ENCODE measurements at regions not wholly inside any gene's neighbourhood (a gene's known extent, or its start where the extent isn't known, plus 50 kb on each side); places are given as distances from the start of the nearest gene placed in this dataset.

GRCh38 chr4:19993242-19993641 lies 258.5 kb upstream of the SLIT2 start:
- TF ChIP-seq, protein P1, sequence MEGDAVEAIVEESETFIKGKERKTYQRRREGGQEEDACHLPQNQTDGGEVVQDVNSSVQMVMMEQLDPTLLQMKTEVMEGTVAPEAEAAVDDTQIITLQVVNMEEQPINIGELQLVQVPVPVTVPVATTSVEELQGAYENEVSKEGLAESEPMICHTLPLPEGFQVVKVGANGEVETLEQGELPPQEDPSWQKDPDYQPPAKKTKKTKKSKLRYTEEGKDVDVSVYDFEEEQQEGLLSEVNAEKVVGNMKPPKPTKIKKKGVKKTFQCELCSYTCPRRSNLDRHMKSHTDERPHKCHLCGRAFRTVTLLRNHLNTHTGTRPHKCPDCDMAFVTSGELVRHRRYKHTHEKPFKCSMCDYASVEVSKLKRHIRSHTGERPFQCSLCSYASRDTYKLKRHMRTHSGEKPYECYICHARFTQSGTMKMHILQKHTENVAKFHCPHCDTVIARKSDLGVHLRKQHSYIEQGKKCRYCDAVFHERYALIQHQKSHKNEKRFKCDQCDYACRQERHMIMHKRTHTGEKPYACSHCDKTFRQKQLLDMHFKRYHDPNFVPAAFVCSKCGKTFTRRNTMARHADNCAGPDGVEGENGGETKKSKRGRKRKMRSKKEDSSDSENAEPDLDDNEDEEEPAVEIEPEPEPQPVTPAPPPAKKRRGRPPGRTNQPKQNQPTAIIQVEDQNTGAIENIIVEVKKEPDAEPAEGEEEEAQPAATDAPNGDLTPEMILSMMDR (IDR thresholded peaks at IDR 0.05) = no peak
- no peak for TF ChIP-seq POLR2A (IDR thresholded peaks at IDR 0.05)

Data from heart left ventricle (tissue), 13 donors.